Caki2 (cell line): ENCODE measurements at regions not wholly inside any gene's neighbourhood (a gene's known extent, or its start where the extent isn't known, plus 50 kb on each side); places are given as distances from the start of the nearest gene placed in this dataset.
A peak's percentile ranks its signal among the peaks of the same experiment; 100 is the strongest.
"Not testable (repeated sequence)": the region's sequence is repeated elsewhere in the genome, so short reads cannot be mapped to it uniquely, and the experiment has no call there.

Source experiments
- DNase-seq: peaks from one replicate; pipeline ENCODE4 v3.0.0-alpha.2; 2015; ENCODE audit warnings: low read depth
- in situ Hi-C: cut with HindIII; loops from 2 replicates; pipeline ENCODE4 v1.10.0; 2016; ENCODE audit warnings: low sequenced_read_pairs, low pct_unique_long_range_greater_than_20kb, mixed read lengths

GRCh38 chr5:93246090-93246855, 334.7 kb downstream of the NR2F1-AS1 start:
- no peak for DNase-seq
- in situ Hi-C loops, result no loop called here

GRCh38 chr5:93245226-93245625, 335.8 kb downstream of the NR2F1-AS1 start:
- in situ Hi-C loops, result no loop called here

GRCh38 chr5:93243481-93243880, 337.5 kb downstream of the NR2F1-AS1 start:
- in situ Hi-C loops, result no loop called here
- DNase-seq, result no peak

More at GRCh38 chr5:93245226-93245625, 335.8 kb downstream of the NR2F1-AS1 start:
- no peak for DNase-seq

- in situ Hi-C loops, result no loop called here
- DNase-seq, result no peak
These were observed 340.7 kb downstream of the NR2F1-AS1 start for GRCh38 chr5:93240228-93240834.

- DNase-seq, result peak; percentile 26
- in situ Hi-C loops, result no loop called here
These were observed 344.1 kb downstream of the NR2F1-AS1 start for GRCh38 chr5:93236807-93237421.

- in situ Hi-C loops, result no loop called here
- DNase-seq, result no peak
These were observed 345.3 kb downstream of the NR2F1-AS1 start for GRCh38 chr5:93235761-93236160.

- no peak for DNase-seq
These were observed 354.8 kb downstream of the NR2F1-AS1 start for GRCh38 chr5:93226202-93226735.

GRCh38 chr5:93225748-93226147, 355.3 kb downstream of the NR2F1-AS1 start:
- no peak for DNase-seq

More at GRCh38 chr5:93226202-93226735, 354.8 kb downstream of the NR2F1-AS1 start:
- in situ Hi-C loops, result no loop called here

GRCh38 chr5:93224624-93225023, 356.4 kb downstream of the NR2F1-AS1 start:
- DNase-seq, result no peak
- in situ Hi-C loops, result no loop called here

More at GRCh38 chr5:93225748-93226147, 355.3 kb downstream of the NR2F1-AS1 start:
- in situ Hi-C loops, result no loop called here

- DNase-seq, result no peak
- in situ Hi-C loops, result no loop called here
These were observed 359.2 kb downstream of the NR2F1-AS1 start for GRCh38 chr5:93221773-93222172.

- in situ Hi-C loops, result no loop called here
- DNase-seq, result no peak
These were observed 360.6 kb downstream of the NR2F1-AS1 start for GRCh38 chr5:93220431-93220830.

- DNase-seq, result no peak
- in situ Hi-C loops, result no loop called here
These were observed 361.3 kb downstream of the NR2F1-AS1 start for GRCh38 chr5:93219641-93220145.

- in situ Hi-C loops, DNase-seq: not testable (repeated sequence)
These were observed 367.8 kb downstream of the NR2F1-AS1 start for GRCh38 chr5:93213111-93213794.

GRCh38 chr5:93209476-93209875, 371.5 kb downstream of the NR2F1-AS1 start:
- in situ Hi-C loops, result no loop called here
- no peak for DNase-seq

- DNase-seq, result no peak
- in situ Hi-C loops, result no loop called here
These were observed 372.8 kb downstream of the NR2F1-AS1 start for GRCh38 chr5:93208141-93208751.

- no peak for DNase-seq
- in situ Hi-C loops, result no loop called here
These were observed 374.8 kb downstream of the NR2F1-AS1 start for GRCh38 chr5:93206203-93206602.

- in situ Hi-C loops, result no loop called here
- no peak for DNase-seq
These were observed 380.0 kb downstream of the NR2F1-AS1 start for GRCh38 chr5:93201061-93201460.

- no peak for DNase-seq
These were observed 384.0 kb downstream of the NR2F1-AS1 start for GRCh38 chr5:93196986-93197385.

More at GRCh38 chr5:93196986-93197385, 384.0 kb downstream of the NR2F1-AS1 start:
- in situ Hi-C loops, result no loop called here
